NCI-H187 treated with DMSO at 0.1 percent for 48 hours (cell line): ENCODE measurements at regions not wholly inside any gene's neighbourhood (a gene's known extent, or its start where the extent isn't known, plus 50 kb on each side); places are given as distances from the start of the nearest gene placed in this dataset.

Source experiments
- DNase-seq: peaks from one replicate; lab custom pipeline; 2025; lab: John Stamatoyannopoulos, UW

DNA sequence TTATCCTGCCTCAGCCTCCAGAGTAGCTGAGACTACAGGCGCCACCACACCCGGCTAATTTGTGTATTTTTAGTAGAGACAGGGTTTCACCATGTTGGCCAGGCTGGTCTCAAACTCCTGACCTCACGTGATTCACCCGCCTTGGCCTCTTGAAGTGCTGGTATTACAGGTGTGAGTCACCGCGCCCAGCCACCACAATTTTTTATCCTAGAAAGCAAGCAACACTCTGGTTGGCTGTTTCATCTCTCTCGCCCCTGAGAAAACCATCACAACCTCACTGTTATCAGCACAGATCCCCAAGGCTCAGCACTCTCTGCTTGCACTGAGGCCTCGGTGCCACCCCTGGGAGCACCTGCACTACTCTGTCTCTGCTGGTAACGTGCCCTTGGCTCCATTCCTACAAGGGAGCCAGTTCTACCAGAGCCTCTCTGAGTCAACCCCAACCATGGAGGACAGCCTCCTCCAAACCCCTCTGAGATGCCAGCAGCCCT, 134.8 kb upstream of the AGAP1 start:
- DNase-seq: no peak

DNA sequence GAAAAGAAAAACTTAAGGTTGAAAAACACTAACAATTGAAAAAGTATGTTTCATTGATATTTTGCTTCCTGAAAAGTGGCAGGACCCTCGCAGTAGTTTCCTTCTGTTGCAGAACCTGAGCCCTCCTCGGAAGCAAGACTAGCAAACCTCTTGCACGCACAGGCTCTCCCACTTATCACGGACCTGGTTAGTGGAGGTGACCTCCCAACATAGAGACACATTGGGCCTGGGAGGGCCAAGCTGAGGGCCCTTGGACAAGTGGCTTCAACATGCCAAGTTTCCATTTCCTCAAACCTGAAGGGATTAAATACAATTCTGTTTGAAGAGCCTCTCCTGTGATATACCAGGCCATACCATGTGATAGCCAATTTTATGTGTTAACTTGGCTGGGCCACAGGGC, 133.4 kb upstream of the AGAP1 start:
- DNase-seq: no peak

DNA sequence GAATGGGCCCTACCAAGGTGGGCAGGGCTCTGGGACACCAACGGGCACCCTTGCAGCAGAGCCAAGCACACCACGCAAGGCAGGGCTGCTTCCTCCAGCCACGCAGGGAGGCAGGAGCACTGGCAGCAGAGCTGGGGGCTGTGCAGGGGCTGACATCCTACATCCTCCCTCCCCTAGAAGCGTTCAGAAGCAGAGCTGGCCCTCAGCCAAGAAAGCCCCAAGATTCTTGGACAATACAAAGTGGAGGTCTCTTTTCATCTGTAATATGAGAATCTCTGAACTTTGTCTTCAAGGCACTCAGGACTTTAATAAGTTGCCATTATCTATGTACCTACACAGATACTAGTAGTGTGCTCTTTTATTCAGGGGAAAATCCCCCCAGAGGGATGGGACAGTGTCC, 128.1 kb upstream of the AGAP1 start:
- no peak for DNase-seq

DNA sequence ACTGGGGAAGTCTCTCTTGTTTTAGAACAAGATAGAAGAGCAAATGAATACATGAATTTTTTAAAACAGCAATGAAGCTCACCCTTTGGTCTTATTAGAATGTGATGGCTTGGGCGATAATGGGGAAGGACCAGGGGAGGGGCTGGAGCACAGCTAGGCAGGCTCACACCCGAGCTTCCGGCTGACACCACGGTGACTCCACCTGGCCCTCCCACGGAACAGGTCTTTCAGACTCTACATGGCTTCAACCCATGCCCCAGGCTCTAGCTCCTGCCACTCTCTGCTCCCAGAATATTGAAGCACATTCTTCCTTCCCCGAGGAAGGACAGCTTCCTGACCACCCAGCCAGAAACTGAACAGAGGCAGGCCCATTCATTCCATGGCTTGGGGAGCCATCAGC, 127.5 kb upstream of the AGAP1 start:
- DNase-seq: no peak

DNA sequence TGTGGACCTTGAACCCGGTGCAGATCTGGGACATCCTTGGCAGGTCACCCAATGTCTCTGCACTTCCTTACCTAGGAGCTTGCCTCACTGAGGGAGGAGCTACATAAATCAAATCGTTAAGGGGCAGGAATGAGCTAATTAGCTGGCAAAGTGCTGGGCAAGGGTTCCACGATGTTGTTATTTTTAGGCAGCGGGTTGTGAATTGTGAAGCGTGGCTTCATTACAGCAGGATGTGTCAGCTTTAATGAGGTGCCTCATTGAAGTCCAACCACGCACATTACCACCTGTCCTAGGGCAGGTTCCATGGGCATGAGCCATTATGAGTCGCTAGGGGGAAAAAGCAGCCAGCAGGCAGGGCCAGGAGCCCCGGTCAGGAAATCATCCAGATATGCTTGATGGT, 127.0 kb upstream of the AGAP1 start:
- DNase-seq: no peak

DNA sequence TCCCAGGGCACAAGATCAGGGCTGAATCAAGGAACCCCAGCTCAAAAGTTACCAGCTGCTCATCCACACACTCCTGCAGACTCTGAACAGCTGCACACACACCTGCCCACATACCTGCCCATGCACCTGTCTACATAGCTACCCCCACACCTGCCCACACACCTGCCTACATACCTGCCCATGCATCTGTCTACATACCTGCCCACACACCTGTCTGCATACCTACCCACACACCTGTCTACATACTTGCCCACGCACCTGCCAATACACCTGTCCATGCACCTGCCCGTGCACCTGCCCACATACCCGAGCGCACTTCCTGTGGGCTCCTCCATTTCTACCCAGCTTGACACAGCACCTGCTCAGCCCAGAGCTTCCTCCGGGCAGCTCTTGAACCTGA, 122.8 kb upstream of the AGAP1 start:
- DNase-seq: no peak

DNA sequence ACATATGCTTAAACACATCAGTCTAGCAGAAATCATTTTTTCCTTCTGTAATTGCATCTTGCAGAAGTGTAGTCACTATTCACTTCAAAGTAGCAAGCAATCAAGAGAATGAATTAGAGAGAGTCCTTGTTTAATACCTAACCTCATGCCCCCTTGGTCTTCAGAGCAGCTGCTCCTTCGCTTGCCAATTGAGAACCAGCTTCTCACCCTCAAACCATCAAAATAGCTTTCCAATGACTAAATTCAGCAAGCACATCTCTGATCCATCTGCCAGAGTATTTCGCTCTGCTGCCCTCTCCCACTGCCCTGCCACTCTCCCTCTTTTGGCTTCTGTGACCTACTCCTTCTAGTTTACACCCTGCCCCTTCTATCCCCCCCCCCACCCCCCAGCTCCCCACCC, 120.7 kb upstream of the AGAP1 start:
- DNase-seq: no peak

DNA sequence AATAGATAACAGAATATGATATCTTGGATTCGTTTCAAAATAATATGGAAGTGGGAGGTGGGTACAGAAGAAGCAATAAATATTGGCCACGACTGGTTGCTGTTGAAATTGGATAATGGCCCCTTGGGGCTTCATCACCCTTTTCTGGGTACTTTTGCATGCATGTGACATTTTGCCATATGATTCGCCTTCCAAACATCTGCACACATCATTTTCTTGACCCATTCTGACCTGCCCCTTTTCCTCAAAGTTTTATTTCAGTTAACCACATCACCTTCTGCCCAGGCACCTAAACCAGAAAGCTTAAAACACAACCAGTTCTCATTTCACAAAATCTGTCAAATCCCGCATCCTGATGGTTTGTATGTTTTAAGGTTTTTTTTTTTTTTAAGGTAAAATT, 116.7 kb upstream of the AGAP1 start:
- no peak for DNase-seq

DNA sequence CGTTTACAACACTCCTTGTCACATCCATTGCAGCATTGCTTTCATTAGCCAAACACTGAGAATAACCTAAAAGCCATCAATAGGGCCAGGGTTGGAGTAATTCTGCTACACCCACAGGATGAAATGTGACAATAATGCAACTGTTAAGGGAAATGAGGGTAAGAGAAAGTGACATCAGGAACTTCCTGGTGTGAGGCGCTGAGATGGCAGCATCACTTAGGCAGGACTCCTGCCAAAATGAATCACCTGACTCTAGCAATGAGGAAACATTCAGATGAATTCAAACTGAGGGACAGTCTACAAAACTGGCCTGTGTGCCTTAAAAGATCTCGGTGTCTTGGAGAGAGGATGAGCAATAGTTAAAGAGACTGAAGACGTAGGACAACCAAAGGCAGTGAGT, 115.6 kb upstream of the AGAP1 start:
- DNase-seq: no peak

DNA sequence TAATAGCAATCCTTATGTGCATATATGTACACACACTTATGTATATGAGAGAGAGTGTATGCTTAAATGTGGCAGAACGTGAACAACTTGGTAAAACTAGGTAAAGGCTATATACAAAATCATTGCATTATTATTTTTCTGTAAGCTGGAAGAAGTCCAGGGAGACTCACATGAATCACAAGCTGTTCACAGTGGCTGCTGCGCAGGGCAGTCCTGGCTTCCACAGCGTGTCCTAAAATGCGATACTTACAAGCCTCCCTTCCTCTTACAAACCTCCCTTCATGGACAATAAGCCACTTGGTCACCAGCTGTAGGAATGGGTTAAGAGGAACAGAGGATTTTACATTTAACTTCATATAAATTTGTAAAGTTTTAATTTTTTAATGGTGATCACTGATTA, 114.9 kb upstream of the AGAP1 start:
- no peak for DNase-seq

DNA sequence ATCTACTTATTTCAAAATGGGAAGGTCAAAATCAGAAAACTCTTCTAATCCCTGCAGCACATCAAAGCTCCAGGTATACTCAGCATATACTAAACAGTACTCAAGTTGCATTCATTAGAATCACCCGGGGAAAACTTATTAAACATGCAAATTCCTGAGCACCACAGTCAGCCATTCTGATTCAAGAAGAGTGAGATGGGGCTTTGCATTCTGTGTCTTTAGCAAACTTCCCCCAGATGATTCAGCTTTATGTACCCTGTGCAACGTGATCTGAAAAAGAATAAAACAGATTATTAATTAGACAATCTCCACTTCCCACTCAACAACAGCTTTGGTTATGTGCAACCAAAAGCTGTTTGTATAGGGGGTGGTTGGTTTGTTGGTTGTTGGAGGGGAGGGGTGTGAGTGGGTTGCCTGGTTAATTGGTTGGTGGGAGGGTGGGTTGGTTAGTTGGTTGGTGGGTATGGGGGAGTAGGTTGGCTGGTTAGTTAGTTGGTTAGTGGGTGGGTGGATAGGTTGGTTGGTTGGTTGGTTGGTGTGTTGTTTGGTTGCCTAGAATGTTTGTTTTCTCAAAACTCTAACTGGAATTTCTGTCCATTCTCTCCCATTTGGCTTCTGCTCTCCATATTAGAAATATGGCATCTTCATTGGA, 112.5 kb upstream of the AGAP1 start:
- no peak for DNase-seq

DNA sequence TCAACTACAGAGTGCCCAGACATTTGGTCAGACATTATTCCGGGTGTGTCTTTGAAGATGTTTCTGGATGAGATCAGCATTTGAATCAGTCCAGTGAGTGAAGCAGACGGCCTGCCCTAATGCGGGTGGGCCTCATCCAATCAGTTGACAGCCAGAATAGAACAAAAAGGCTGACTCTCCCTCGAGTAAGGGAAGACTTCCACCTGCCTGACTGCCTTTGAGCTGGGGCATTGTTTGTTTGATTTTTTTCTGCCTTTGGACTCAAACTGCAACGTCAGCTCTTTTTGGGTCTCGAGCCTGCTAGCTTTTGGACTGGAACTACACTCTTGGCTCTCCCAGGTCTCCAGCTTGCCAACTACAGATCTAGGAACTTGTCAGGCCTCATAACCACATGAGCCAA, 111.7 kb upstream of the AGAP1 start:
- DNase-seq: no peak

DNA sequence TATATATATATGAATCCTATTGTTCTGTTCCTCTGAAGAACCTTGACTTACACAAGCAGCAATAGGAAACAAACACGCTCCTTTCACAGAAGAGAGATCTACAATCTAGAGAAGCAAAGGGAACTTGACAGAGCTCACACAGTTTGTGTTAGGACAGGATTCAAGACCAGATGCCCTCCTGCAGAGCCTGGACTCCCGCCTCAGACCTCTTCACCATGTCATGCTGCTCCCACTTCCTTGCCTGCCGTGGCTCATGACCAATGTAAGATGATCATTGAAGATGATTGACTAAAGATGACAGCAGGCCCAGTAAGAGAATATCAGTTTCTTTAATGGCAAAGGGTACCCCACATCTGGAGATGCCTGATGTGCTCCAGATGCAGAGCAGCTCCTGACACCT, 111.2 kb upstream of the AGAP1 start:
- no peak for DNase-seq

DNA sequence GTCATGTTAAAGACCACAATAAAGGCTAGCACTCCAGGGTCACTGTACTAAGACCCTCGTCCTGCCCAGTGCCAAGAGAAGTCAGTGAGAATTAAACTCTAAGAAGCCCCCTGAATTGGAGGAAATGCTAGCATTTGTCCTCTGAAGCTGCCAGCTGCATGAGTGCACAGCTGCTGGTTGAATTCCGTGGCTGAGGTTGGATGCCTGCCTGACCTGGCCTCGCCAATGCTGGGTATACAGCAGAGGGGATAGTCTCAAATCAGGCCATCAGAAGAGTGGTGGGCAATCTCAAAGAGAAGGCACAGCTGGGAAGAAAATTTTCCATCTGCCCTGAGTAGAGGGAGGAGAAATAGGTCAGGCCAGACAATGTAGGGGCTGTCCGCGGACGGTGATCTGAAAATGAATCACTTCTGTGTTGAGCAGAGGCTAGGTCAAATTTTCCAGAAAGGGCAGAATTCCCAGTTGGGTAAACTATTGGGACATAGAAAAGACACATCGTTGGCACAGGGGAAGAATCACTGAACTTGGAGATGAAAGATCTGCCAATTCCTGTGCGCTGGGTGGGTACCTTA, 110.5 kb upstream of the AGAP1 start:
- no peak for DNase-seq

DNA sequence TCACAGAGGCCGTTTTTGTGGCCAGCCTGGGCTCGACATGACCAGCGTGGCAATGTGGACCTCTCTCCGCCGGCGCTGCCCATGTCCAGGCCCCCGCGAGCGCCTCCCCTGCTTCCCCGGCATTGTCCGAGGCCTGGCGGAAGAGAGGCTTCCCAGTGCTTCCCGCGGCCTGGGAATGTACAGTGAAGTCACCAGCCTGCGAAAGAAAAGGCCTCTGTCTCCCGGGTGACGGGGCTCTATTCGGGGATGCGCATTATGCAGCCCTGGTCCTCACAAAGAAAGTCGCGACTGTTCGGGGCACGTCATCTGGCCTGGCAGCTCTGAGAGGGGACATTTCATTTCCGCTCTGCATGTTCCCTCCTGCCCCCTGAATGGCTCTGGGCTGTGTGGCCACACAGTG, 109.2 kb upstream of the AGAP1 start:
- DNase-seq: no peak

DNA sequence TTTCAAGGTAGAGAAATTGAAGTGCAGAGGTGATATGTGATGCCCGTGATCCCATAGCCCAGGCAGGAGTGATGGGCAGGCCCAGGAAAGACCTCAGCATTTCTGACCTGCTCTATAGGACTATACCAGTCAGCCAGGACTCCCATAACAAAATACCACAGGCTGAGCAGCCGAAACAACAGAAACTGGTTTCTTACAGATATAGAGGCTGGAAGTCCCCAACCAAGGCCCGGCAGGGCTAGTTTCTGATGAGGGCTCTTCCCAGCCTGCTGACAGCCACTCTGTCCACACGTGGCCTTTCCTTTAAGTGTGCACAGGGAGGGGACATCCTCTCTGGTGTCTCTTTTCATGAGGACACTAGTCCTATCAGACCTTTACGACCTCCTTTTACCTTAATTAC, 104.2 kb upstream of the AGAP1 start:
- no peak for DNase-seq

DNA sequence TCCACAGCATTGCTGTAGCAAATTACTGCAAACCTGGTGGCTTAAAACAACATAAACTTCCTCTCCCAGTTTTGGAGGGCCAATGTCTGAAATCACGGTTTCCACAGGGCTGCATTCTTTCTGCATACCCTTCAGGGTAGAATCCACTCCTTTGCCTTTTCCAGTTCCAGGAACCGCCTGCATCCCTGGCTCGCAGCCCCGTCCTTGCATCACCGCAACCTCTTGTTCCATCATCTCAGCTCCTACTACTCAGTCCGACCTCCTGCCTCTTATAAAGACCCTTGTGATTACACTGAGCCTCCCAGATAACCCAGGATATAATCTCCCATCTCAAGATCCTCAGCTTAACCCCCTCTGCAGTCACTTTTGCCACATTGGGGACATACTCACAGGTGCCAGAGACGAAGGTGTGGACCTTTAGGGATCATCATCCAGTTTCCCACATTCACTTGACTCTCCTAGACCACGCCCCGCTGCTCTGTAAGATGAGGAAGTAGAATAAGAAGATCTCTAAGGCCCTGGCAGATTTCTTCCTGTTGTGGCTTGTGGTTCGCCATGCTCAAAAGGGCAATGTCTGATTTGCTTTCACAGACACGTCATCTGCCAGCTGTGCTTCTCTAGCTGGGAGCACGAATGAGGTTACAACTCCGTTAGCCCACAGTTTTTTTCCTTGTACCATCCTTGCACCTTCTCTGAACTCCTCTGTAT, 103.6 kb upstream of the AGAP1 start:
- DNase-seq: no peak

DNA sequence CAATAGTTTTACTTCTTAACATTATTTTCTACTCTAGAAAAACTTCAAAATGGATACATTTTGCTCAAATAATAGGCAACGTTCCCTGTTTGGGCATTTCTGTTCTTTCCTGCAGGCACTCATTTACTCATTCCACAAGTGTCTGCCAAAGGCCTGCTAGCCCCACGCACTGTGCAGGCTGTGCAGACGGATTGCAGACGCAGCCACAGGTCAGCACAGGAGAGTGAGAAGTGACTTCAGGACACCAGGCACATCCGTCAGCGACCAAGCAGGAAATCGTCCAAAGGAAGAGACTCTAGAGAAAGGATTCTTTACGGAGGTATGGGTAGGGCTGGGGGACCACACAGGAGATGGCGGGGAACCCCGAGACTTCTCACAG, 103.0 kb upstream of the AGAP1 start:
- DNase-seq: no peak

DNA sequence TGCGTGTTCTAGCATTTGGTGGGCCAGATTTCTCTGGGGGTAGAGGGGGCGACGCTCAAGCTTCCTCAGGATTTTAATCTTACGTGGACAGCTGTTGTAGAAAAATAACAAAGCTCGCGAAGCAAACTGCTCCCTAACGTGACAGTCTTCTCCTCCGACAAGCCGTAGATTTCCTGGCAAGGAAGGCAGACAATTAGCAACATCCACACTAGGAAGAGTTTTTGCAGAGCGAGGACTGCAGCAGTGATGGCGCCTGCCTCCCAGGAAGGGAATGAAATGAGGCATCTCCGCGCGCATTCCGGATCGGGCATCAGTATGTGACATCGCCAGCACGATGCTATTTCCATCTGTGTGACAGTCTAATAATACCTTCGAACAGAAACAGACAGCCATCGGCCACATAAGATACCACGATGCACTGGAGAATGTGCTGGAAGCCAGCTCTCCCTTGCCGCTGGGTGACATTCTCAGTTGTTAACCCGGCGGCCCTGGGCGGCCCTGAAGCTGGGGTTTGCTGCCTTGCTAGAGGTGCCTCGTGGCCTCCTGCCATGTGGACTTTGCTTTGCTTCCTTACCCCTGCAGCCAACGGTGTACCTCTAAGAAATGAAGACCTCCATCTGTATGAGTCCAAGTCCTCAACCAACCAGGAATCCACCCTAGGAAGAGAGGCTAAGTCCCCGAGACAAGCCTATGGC, 101.8 kb upstream of the AGAP1 start:
- no peak for DNase-seq

DNA sequence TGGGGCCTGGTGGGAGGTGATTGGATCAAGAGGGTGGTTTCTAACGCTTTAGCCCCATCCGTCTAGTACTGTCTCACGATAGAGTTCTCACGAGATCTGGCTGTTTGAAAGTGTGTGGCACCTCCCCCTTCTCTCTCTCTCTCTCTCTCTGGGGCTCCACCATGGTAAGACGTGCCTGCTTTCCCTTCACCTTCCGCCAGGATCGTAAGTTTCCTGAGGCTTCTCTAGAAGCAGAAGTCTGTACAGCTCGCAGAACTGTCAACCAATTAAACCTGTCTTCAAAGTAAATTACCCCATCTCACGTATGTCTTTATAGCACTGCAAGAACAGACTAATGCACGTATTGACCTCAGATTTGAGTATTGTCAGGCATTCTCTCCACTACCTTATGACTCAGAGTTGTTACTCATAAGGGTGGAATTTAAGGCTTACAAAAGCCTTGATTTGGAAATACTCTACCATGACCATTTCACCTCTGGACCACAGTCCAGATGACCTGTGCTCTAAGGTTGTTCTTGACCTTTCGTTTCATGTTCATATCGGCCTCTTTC, 99.5 kb upstream of the AGAP1 start:
- no peak for DNase-seq

DNA sequence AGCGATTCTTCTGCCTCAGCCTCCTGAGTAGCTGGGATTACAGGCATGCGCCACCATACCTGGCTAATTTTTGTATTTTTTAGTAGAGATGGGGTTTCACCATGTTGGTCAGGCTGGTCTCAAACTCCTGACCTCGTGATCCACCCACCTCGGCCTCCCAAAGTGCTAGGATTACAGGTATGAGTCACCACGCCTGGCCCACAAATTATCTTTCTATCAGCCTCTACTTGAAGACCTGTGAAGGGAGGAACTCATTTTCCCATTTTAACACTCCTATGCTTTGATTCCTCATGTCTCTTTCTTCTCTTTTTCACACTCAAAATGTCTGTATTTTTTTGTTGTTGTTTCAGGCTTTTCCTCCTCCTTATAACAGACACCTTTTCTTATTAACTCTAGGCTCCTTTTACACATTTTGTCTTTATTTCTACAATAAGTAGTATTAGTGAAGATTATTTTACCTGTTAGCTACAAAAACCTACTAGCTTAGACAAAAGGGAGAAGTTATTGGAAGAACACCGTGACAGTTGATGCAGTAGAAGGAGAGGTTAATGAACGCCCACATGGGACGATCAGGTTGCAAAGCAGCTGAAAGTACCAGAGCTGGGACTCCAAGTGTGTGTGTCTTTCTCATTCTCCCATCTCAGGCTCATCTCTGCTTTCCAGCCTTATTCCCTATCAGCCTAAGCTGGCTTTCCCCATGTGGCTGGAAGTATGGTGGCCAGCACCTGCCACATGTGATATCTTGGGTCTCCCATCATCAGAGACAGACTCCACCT, 97.6 kb upstream of the AGAP1 start:
- DNase-seq: no peak

DNA sequence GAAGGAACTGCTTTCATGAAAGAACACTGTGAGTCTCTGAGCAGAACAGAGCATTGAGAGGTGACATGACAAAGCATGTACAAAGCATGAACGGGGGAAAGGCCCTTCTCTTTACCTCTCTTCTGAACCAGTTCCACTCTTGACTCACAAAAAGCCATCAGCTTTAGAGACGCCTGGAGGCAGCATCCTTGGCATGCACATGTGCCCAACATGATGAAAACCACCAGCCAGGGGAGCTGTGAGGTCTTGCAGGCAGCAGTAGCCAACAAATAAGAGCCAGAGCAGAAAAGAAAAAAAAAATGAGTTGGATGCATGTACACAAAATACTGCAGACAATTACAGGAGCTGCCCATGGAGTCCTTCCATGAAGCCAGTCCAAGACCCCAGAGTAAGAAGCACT, 95.5 kb upstream of the AGAP1 start:
- DNase-seq: no peak
